Mesenchymal stem cell (in vitro differentiated cells and primary cell): ENCODE measurements at regions not wholly inside any gene's neighbourhood (a gene's known extent, or its start where the extent isn't known, plus 50 kb on each side); places are given as distances from the start of the nearest gene placed in this dataset.

Experiments
- DNase-seq: peaks from one replicate; pipeline ENCODE4 v3.0.0-alpha.2; 2013
- H2AFZ ChIP-seq: one replicate; pipeline ENCODE4 v1.6.1; 2013; ENCODE audit warnings: low read depth, mild to moderate bottlenecking, control low read depth, inconsistent platforms, low read length, moderate library complexity
- H2AK5ac ChIP-seq: 2 replicates; pipeline ENCODE4 v1.6.1; 2013; ENCODE audit warnings: low read length, moderate library complexity, mild to moderate bottlenecking, inconsistent platforms; ENCODE audit not compliant: severe bottlenecking
- H2BK120ac ChIP-seq: one replicate; pipeline ENCODE4 v1.6.1; 2013; ENCODE audit warnings: low read depth, mild to moderate bottlenecking, inconsistent platforms, low read length, moderate library complexity
- H2BK12ac ChIP-seq, 2 experiments: one replicate each; pipeline ENCODE4 v1.6.1; 2013; ENCODE audit warnings: inconsistent platforms in 2 of 2, low read length in 2 of 2, mild to moderate bottlenecking in 2 of 2, moderate library complexity in 2 of 2, control low read depth in 1 of 2
- H2BK15ac ChIP-seq: one replicate; pipeline ENCODE4 v1.6.1; 2013; ENCODE audit warnings: mild to moderate bottlenecking, low read depth, inconsistent platforms; ENCODE audit not compliant: poor library complexity, severe bottlenecking
- H2BK5ac ChIP-seq: 2 replicates; pipeline ENCODE4 v1.6.1; 2013; ENCODE audit warnings: low read depth, mild to moderate bottlenecking, low read length, control low read depth, inconsistent platforms; ENCODE audit not compliant: poor library complexity, severe bottlenecking
- H3K14ac ChIP-seq, 2 experiments: one replicate each; pipeline ENCODE4 v1.6.1; 2013; ENCODE audit warnings: inconsistent platforms in 2 of 2, low read length in 2 of 2, control low read depth in 1 of 2, mild to moderate bottlenecking in 1 of 2, moderate library complexity in 1 of 2
- H3K18ac ChIP-seq, 2 experiments: one replicate each; pipeline ENCODE4 v1.6.1; 2013; ENCODE audit warnings: inconsistent platforms in 2 of 2, low read length in 2 of 2, control low read depth in 1 of 2, low read depth in 1 of 2, mild to moderate bottlenecking in 1 of 2
- H3K23ac ChIP-seq, 2 experiments: one replicate each; pipeline ENCODE4 v1.6.1; 2013; ENCODE audit warnings: inconsistent platforms in 2 of 2, low read length in 2 of 2, mild to moderate bottlenecking in 2 of 2, moderate library complexity in 2 of 2, control low read depth in 1 of 2
- H3K27ac ChIP-seq: 2 replicates; pipeline ENCODE4 v1.5.1; 2013; ENCODE audit warnings: mild to moderate bottlenecking, moderate library complexity, low read length, control low read depth, inconsistent platforms; ENCODE audit not compliant: poor library complexity, severe bottlenecking
- H3K27me3 ChIP-seq, 2 experiments: 2 replicates each; pipeline versions ENCODE4 v1.6.1 to v1.7.0; 2013; ENCODE audit warnings: low read length in 2 of 2, mild to moderate bottlenecking in 2 of 2, moderate library complexity in 2 of 2, control low read depth in 1 of 2, inconsistent platforms in 1 of 2; ENCODE audit not compliant: control insufficient read depth in 1 of 2, insufficient read depth in 1 of 2
- H3K36me3 ChIP-seq, 2 experiments: 2 replicates each; pipeline versions ENCODE4 v1.6.1 to v1.7.0; 2013; ENCODE audit warnings: low read length in 2 of 2, control low read depth in 1 of 2, inconsistent platforms in 1 of 2, low read depth in 1 of 2, mild to moderate bottlenecking in 1 of 2; ENCODE audit not compliant: insufficient read depth in 2 of 2, control insufficient read depth in 1 of 2
- H3K4ac ChIP-seq, 2 experiments: one replicate each; pipeline ENCODE4 v1.6.1; 2013; ENCODE audit warnings: inconsistent platforms in 2 of 2, low read length in 2 of 2, mild to moderate bottlenecking in 2 of 2, moderate library complexity in 2 of 2, control low read depth in 1 of 2, low read depth in 1 of 2
- H3K4me1 ChIP-seq: 2 replicates; pipeline ENCODE4 v1.6.1; 2013; ENCODE audit warnings: low read depth, low read length, control low read depth; ENCODE audit not compliant: control insufficient read depth, insufficient read depth
- H3K4me2 ChIP-seq: 2 replicates; pipeline ENCODE4 v1.6.1; 2013; ENCODE audit warnings: low read length, mild to moderate bottlenecking, inconsistent platforms; ENCODE audit not compliant: poor library complexity, severe bottlenecking
- H3K4me3 ChIP-seq, 2 experiments: 2 replicates each; pipeline versions ENCODE4 v1.5.1 to v1.7.0; 2013; ENCODE audit warnings: low read length in 2 of 2, mild to moderate bottlenecking in 2 of 2, control low read depth in 1 of 2, low read depth in 1 of 2; ENCODE audit not compliant: insufficient read depth in 1 of 2
- H3K79me1 ChIP-seq: replicated peaks from 2 replicates; pipeline ENCODE4 v1.6.1; 2013; ENCODE audit warnings: mild to moderate bottlenecking, control low read depth, low read length, inconsistent platforms; ENCODE audit not compliant: poor library complexity, severe bottlenecking
- H3K9ac ChIP-seq: 2 replicates; pipeline ENCODE4 v1.7.0; 2013; ENCODE audit warnings: mild to moderate bottlenecking, low read length, moderate library complexity
- H3K9me3 ChIP-seq: 2 replicates; pipeline ENCODE4 v1.7.0; 2013; ENCODE audit warnings: mild to moderate bottlenecking, low read length; ENCODE audit not compliant: control insufficient read depth
- H4K8ac ChIP-seq: one replicate; pipeline ENCODE4 v1.6.1; 2013; ENCODE audit warnings: inconsistent platforms, mild to moderate bottlenecking, low read length, moderate library complexity
- H4K91ac ChIP-seq: one replicate; pipeline ENCODE4 v1.6.1; 2013; ENCODE audit warnings: mild to moderate bottlenecking, low read length, inconsistent platforms
- WGBS: methylation state at CpG from one replicate; pipeline ENCODE4 v1.1.7; 2013; ENCODE audit warnings: mixed read lengths; 5-methylcytosine and 5-hydroxymethylcytosine counted together

- no peaks in the 10 kb centered on the region for H3K79me1 ChIP-seq
- H3K4ac ChIP-seq: no peak overlapping the region
- H3K36me3 ChIP-seq: no peaks in the 10 kb centered on the region
- no peak overlapping the region for H2BK15ac ChIP-seq
- H2BK120ac ChIP-seq: no peak overlapping the region
- no peak overlapping the region for H3K23ac ChIP-seq
- no peak overlapping the region for H4K8ac ChIP-seq
- no peak overlapping the region for H3K27ac ChIP-seq
- H2BK5ac ChIP-seq: no peak overlapping the region
- H2BK12ac ChIP-seq: no peak overlapping the region
- H3K4me1 ChIP-seq: peaks cover 1% of the 10 kb centered on the region
- H3K14ac ChIP-seq: no peak overlapping the region
- peaks cover 8% of the 10 kb centered on the region for H3K9me3 ChIP-seq
- no peak for DNase-seq
- no peak overlapping the region for H4K91ac ChIP-seq
- H3K18ac ChIP-seq: no peak overlapping the region
- H3K9ac ChIP-seq: no peak overlapping the region
- H3K27me3 ChIP-seq: no peaks in the 10 kb centered on the region
- H2AFZ ChIP-seq: no peak overlapping the region
- no peak overlapping the region for H2AK5ac ChIP-seq
- no CpG with 5 or more reads among the region's 1 CpG for WGBS
- H3K4me3 ChIP-seq: no peak overlapping the region
- no peak overlapping the region for H3K4me2 ChIP-seq
Measured at GRCh38 chr13:103473081-103473480, 406.9 kb upstream of the SLC10A2 start.

GRCh38 chr13:103471896-103472295, 405.7 kb upstream of the SLC10A2 start:
- Histone ChIP-seq H3K4me1 (peaks cover 1% of the 10 kb centered on the region), H2BK120ac (no peak overlapping the region), H2AK5ac (no peak overlapping the region), H3K18ac (no peak overlapping the region), H2BK12ac (no peak overlapping the region), H3K14ac (no peak overlapping the region), H2BK5ac (no peak overlapping the region), H3K9ac (no peak overlapping the region), H3K27me3 (no peaks in the 10 kb centered on the region), H3K36me3 (no peaks in the 10 kb centered on the region), H2AFZ (no peak overlapping the region), H3K79me1 (no peaks in the 10 kb centered on the region), H4K91ac (no peak overlapping the region), H3K4me3 (no peak overlapping the region), H3K9me3 (peaks cover 7% of the 10 kb centered on the region), H4K8ac (no peak overlapping the region), H3K23ac (no peak overlapping the region), H3K4me2 (no peak overlapping the region), H3K4ac (no peak overlapping the region), H2BK15ac (no peak overlapping the region), H3K27ac (no peak overlapping the region)
- no peak for DNase-seq
- 58% methylated on average over 3 of the region's 4 CpGs for WGBS

DNA sequence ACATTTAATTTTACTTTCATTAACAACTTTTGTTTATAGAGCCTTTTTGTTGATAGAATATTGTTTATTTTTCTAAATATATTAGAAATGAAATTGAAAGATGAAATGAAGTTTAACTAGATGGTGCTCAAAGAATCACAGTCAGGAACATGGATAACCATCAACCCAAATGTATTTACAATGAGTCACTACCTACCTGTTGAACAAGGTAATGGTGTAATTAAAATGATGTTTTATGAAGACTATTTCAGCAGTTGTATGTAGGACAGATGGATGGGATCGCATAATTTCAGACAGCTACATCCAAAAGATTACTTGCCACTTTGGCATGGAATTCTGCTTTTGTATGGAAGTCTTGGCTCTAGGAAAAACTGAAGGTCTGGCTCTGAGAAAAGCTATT, 403.6 kb upstream of the SLC10A2 start:
- H2BK5ac ChIP-seq: no peak overlapping the region
- peaks cover 7% of the 10 kb centered on the region for H3K9me3 ChIP-seq
- no peak overlapping the region for H3K4me3 ChIP-seq
- H3K27ac ChIP-seq: no peak overlapping the region
- H3K4me1 ChIP-seq: peaks cover 1% of the 10 kb centered on the region
- H3K23ac ChIP-seq: no peak overlapping the region
- H4K8ac ChIP-seq: no peak overlapping the region
- H2AFZ ChIP-seq: no peak overlapping the region
- H3K4me2 ChIP-seq: no peak overlapping the region
- H3K36me3 ChIP-seq: no peaks in the 10 kb centered on the region
- no peak overlapping the region for H4K91ac ChIP-seq
- no peak overlapping the region for H2BK120ac ChIP-seq
- H3K27me3 ChIP-seq: no peaks in the 10 kb centered on the region
- no peak overlapping the region for H3K4ac ChIP-seq
- H2BK12ac ChIP-seq: no peak overlapping the region
- no peak overlapping the region for H3K18ac ChIP-seq
- no peak for DNase-seq
- H2BK15ac ChIP-seq: no peak overlapping the region
- no peaks in the 10 kb centered on the region for H3K79me1 ChIP-seq
- H3K14ac ChIP-seq: no peak overlapping the region
- 100% methylated on average over 1 of the region's 1 CpG for WGBS
- no peak overlapping the region for H2AK5ac ChIP-seq
- H3K9ac ChIP-seq: no peak overlapping the region

- Histone ChIP-seq H3K23ac (no peak overlapping the region), H2BK5ac (no peak overlapping the region), H2AFZ (no peak overlapping the region), H2BK12ac (no peak overlapping the region), H2BK15ac (no peak overlapping the region), H3K4me3 (no peak overlapping the region), H3K27me3 (no peaks in the 10 kb centered on the region), H3K9me3 (peaks cover 7% of the 10 kb centered on the region), H3K4me2 (no peak overlapping the region), H4K8ac (no peak overlapping the region), H2BK120ac (no peak overlapping the region), H3K14ac (no peak overlapping the region), H3K4me1 (no peaks in the 10 kb centered on the region), H3K79me1 (no peaks in the 10 kb centered on the region), H3K36me3 (no peaks in the 10 kb centered on the region), H3K9ac (no peak overlapping the region), H2AK5ac (no peak overlapping the region), H4K91ac (no peak overlapping the region), H3K27ac (no peak overlapping the region), H3K18ac (no peak overlapping the region), H3K4ac (no peak overlapping the region)
- WGBS: 59% methylated on average over 5 of the region's 5 CpGs
- no peak for DNase-seq
Measured at GRCh38 chr13:103466761-103467160, 400.5 kb upstream of the SLC10A2 start.
